ENCODE measurements at regions not wholly inside any gene's neighbourhood (a gene's known extent, or its start where the extent isn't known, plus 50 kb on each side); places are given as distances from the start of the nearest gene placed in this dataset.
"Not testable (repeated sequence)": the region's sequence is repeated elsewhere in the genome, so short reads cannot be mapped to it uniquely, and the experiment has no call there.

GRCh38 chr9:42792725-42793124 is 609.3 kb downstream of the SPATA31A6 start:
- TF ChIP-seq CTCF (optimal IDR thresholded peaks at IDR 0.05 in 1 of 3, IDR thresholded peaks at IDR 0.05 in 1 of 3, conservative IDR thresholded peaks at IDR 0.05 in 1 of 3; ENCODE audit: extremely low read depth in 1 of 3, insufficient read depth in 2 of 3, low read length in 3 of 3); EZH2 (IDR thresholded peaks at IDR 0.05; ENCODE audit: low read length): not testable (repeated sequence)
